GM19035 (cell line): ENCODE measurements at regions not wholly inside any gene's neighbourhood (a gene's known extent, or its start where the extent isn't known, plus 50 kb on each side); places are given as distances from the start of the nearest gene placed in this dataset.

ENCODE experiments used
- ATAC-seq: cut with Tn5 transposase; IDR thresholded peaks from one replicate; pipeline ENCODE4 v1.9.1; 2021; ENCODE audit not compliant: unreplicated experiment

GRCh38 chr15:69624155-69624520, 171.5 kb downstream of the RPLP1 start:
- ATAC-seq: no peak

DNA sequence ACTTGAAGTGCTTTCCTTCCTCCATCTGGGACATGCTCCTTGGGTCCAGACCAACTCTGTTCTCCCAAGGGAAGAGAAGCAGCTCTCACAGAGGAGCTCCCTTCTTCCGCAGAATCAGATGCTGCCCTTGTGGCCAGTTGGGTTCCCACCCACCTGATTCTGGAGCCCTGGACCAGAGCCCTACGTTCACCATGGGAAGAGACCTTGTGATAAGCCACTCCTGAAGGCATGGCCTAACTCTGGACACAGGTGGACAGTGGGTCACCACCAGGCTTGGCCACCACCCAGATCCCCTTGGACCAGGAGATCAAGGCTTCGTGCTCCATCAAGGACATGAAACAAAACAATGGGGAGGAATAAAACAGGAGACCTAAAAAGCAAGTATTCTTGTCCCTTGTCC, 172.2 kb downstream of the RPLP1 start:
- no peak for ATAC-seq

GRCh38 chr15:69625328-69625727, 172.7 kb downstream of the RPLP1 start:
- ATAC-seq: no peak

GRCh38 chr15:69626095-69627066, 173.8 kb downstream of the RPLP1 start:
- ATAC-seq: no peak

DNA sequence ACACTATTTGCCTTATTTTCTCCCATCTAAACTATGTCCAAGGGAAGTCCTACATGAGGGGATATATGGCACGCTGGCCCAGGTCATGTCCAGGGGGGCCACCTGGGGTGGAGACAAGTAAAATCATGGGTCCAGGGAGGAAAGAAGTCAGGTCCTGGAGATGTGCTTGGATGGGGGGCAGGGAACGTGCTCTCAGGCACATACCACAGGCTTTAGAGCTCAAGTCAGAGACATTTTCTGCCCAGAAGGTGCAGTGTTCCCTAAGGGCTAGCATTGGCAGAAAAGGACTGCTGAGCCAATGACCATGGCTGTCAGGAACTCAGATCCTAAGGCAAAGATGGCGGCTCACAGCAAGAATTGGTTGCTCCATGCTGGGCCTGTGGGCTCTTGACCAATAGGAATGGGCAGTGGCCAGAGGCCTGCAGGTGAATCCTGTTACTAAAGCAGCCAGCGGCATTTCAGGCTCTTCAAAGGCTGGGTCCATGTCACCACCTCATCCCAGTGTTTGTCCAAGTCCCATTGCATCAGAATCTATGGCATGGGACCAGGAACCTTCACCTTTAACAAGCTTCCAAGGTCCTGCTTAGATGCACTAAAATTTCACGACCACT, 175.0 kb downstream of the RPLP1 start:
- no peak for ATAC-seq

DNA sequence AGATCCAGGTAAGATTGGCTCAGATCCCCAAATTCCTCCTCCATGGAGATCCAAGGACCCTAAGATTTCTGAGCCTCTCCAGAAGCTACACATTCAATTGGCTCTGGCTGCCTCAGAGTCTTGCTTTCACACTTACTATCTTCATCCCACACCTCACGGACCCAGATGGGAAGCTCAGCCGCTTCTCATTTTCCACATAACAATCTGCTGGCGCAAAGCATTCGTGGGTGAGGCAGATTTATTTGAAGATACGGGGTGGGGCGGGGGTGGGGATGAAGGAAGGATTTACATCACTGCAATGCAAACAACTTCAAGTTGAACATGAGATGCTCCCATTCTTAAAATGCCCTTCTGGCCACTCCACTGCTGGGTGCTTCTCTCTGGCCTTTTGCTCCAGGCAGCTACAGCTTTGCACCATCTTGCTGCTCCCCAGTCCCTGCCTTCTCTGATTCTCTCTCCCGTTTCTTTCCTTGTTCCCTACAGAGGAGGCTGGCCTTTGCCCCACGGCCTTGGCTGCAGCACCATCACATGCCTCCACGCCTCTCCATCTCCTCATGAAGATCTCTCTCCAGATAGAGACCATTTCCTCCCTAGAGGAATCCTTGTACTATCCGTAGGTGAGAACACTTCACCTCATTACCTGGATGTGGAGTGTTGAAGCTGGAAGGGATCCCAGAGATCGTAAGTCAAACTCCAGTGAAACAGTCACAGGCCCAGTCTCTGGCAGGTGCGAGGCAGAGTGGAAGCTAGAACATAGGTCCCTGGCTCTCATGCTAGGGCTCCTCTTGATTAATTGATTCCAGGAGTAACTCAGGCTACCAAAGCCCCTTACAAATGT, 175.9 kb downstream of the RPLP1 start:
- ATAC-seq: no peak

GRCh38 chr15:69629631-69630161, 177.1 kb downstream of the RPLP1 start:
- ATAC-seq: no peak

GRCh38 chr15:69631005-69631404, 178.4 kb downstream of the RPLP1 start:
- ATAC-seq: no peak

GRCh38 chr15:69631978-69632377, 179.4 kb downstream of the RPLP1 start:
- ATAC-seq: no peak

GRCh38 chr15:69634860-69635259, 182.2 kb downstream of the RPLP1 start:
- no peak for ATAC-seq

- no peak for ATAC-seq
Observed at GRCh38 chr15:69636169-69636915, 183.7 kb downstream of the RPLP1 start.

GRCh38 chr15:69637818-69638217, 185.2 kb downstream of the RPLP1 start:
- no peak for ATAC-seq

DNA sequence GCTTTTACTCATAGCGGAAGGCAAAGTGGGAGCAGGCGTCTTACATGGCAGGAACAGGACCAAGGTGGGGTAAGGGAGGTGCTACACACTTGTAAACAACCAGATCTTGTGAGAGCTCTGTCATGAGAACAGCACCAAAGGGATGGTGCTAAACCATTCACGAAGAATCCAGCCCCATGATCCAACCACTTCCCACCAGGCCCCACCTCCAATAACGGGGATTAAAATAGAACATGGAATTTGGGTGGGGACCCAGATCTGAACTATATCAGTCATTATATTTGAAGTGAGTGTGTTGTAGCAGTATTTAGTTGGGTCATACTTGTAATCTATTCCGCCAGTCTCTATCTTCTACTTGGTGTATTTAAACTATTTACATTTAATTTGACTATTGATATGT, 190.9 kb downstream of the RPLP1 start:
- no peak for ATAC-seq

GRCh38 chr15:69643971-69644370, 191.4 kb downstream of the RPLP1 start:
- no peak for ATAC-seq

DNA sequence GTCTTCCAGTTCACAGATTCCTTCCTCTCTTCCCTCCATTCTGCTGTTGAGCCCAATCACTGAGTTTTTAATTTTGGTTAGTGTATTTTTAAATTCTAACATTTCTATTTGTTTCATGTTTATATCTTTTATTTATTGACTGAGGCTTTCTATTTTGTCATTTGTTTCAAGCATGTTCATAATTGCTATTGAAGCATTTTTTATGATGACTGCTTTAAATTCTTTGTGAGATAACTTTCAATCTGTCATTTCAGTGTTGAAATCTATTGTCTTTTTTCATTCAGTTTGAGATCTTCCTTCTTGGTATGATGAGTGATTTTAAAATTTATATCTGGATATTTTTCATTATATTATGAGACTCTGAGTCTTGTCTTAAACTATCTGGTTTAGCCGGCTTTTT, 192.3 kb downstream of the RPLP1 start:
- no peak for ATAC-seq

GRCh38 chr15:69647142-69647513, 194.5 kb downstream of the RPLP1 start:
- ATAC-seq: no peak

GRCh38 chr15:69648212-69648611, 195.6 kb downstream of the RPLP1 start:
- no peak for ATAC-seq

DNA sequence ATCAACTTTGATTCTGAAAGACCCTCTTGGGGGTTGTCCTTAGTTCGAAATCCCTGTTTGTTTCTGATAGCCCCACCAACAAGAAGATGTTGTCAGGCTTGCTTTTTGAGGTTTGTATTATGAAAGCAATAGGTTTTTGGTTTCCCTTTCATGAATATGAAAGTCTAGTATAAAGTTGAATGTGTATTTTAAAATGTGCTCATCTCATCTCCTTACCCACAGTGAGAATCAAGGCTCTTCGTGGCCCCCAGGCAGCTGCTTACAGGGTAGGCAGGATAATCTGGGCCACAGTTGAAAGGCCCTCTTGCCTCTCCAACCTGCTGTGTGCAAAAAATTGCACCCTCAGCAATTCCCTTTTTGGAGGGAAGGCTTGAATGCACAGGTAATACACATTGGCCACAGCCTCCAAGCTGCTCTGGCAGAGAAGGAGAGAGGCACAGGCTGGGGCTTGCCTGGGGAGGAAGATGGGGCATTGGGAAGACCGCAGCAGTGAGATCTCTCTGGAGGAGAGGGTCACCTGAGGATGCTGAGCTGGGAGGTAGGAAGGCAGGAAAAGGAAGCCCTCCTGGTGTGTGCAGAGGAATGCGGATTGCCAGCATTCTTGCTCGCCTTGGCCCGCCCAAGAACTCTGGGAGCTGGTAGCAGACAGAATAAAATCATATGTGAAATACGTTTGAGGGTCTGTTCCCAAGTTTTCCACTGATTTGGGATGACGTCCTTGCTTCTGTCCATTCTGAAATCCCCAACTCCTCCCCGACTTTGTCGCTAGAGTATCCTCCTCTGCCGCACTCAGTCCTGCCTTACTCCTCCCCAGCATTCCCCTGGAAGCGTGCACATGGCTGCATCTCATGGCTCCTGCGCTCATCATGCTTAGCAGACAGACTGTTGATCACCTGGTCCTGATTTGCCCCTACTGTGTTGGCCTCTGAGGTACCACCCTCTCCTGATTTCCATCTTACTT, 196.4 kb downstream of the RPLP1 start:
- no peak for ATAC-seq

DNA sequence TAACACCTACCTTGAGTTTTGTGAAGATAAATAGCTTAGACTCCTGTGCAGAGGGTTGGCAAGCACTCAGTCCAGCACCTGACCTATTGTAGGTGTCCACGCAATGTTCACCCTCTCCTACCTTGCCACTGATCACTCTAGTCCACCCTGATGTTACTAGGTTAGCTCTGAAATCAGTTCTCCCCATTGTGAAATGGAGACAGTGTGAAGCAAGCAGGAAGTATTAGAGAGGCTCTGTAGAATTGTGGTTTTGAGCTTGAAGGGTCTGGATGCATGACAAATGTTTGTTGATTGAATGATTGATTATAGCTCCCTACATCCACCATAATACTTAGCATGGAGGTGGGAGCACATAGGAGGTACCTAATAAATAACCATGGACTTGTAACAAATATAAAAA, 199.7 kb downstream of the RPLP1 start:
- no peak for ATAC-seq
